GM18868 (cell line): ENCODE measurements at regions not wholly inside any gene's neighbourhood (a gene's known extent, or its start where the extent isn't known, plus 50 kb on each side); places are given as distances from the start of the nearest gene placed in this dataset.

Experiments
- ATAC-seq: cut with Tn5 transposase; IDR thresholded peaks from one replicate; pipeline ENCODE4 v1.9.1; 2021; ENCODE audit warnings: mild to moderate bottlenecking, moderate library complexity; ENCODE audit not compliant: unreplicated experiment

GRCh38 chr2:60297296-60298005 is 256.0 kb downstream of the BCL11A start:
- ATAC-seq = no peak

- peak; percentile 49 for ATAC-seq
These were observed 257.1 kb downstream of the BCL11A start for GRCh38 chr2:60296219-60296955.

DNA sequence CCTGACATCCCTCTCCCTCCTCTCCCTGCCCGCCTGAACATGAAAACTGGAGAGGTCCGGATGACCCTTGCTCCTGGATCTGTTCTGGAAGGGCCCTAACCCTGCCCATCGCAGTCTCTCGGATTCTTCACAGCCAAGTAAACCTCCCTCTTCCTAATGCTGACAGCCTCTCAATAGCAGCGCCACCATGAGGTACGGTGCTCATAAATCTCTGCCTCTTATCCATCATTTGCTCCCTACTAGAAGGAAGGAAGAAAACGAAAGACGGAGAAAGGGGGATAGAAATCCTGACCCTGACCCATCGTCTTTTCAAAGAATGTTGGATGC is 257.9 kb downstream of the BCL11A start:
- ATAC-seq = no peak

DNA sequence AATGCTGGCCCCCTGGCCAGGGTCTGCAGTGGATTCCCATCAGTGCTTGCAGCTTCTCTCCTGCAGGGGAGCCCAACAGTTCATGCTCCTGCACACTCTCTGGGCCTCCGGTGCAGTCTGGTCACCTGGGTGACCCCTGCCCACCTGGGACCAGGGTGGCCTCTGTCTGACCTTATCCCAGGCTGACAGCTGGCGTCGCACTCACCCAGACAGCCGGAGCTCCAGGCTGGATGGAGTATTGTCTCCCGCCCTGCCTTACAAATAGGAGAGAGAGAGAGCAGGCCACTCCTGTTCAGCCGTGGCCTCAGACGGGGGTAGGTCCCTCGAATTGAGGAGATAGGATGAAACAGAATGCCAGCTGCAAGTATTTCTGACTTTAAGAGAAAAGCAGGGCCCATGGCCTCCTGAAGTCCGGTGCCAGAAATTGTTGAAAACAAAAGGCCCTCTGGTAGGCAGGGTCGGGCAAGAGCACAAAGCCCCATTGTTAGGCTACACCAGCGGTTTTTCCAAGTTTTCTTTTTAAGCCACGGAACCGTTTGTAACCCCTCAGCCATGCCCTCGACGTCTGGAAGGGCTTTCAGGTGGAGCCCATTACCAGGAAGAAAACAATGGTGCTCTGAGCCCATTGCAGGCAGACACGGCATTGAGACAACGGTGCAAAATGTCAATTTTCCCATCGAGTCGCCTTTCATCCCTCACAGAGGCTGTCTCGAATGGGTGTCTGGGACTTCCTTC is 258.4 kb downstream of the BCL11A start:
- ATAC-seq = no peak

DNA sequence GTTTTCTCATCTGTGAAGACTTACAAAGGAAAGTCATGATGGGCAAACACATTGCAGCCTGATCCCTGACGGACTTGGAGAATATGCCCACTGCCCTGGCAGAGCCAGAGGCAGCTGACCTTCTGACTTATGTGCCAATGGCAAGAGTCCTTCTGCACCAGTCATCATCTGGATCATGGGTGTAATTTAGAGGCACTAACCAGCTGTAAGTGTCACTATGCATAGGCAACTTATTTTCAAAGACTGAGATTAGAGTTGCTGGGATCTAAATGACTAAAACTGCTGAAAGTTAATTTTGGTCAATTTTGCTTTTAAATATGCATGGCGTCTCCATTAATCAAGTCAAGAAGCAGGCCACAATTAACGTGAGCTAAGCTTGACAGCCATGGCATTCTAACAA is 261.2 kb downstream of the BCL11A start:
- peak; percentile 57 for ATAC-seq

DNA sequence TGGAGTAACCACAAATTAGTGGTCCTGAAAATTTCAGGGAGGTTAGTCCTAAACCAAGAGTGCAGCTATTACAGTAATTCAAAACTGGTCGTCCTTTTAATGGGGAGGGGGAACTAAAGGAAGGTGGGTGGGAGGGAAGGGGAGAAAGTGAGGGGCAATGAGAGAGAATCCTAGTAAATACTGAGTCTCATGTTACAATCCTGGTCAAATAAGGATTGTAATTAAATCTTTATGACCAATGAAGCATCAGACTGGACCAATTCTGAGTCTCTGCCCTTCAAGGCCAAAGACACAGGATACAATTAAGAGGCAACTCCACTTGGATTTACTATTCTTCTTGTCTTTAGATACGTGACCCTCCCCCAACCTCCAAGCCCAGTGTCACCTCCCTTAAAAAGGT is 262.9 kb downstream of the BCL11A start:
- ATAC-seq = no peak

DNA sequence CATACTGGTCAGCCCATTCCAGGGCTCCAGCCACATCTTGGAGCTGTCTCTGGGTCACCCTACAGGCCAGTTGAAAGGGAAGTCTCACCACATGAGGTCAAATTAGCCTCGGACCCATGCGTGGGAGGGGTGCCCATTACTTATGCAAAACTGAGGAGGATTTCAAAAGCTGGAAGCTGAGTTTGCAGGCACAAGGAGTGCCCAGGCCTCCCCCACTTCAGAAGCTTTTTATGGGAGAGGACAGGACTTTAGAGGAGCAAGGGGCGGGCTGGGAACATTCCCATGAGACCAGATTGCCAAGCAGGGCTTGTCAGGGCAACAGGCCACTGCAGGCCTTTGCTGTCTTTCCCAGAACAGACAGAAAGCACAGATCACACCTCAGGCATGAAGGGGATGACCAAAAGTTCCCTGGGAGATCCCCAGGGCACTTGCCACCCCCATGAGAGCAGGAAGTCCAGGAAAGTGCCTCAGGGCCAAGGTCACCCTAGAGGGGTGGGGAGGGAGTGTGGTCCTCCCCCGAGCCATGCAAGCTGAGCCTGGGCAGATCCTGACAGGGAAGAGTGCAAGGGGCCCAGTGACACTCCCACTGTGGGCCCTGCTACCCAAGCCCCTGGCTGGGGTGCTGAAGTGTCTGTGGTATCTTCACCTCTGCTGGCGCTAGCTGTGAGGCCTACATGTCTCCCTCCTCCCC is 267.7 kb downstream of the BCL11A start:
- ATAC-seq = peak; percentile 40

GRCh38 chr2:60283626-60284025 is 269.8 kb downstream of the BCL11A start:
- ATAC-seq = no peak

GRCh38 chr2:60282886-60283285 is 270.6 kb downstream of the BCL11A start:
- no peak for ATAC-seq

DNA sequence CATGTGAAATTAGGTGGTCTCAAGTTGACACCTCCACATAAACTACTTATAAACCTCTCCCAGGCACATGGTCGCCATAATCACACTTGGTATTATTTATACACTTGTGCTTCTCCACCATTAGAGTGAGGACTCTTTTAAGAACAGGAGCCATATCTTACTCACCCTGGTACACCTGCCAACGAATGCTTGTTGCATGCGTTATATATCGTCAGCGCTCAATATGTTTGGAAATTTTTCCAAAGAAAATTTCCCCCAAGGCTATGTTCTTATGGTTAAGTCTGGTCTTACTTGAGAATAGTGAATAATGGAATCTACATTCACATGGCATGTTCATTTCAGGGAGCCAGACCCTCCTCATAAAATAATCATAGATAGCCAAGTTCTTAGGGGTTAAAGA is 271.7 kb downstream of the BCL11A start:
- no peak for ATAC-seq

DNA sequence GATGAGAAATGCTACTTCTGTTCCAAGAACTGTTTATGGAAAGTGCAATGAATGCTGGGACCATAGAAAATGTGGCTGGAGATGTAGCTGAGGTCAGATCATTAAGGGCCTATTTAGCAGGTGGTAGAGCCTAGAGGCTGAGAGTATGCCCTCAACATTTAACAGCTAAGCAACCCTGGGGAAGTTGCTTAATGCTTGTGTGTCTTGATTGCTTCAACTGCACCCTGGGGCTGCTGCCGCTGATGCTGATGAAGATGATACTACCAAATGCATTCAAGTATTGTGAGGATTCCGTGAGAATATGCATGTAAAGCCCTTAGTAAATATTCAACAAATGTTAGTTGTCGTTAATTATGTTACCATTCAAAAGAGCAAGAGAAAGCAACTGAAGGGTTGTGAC is 273.2 kb downstream of the BCL11A start:
- no peak for ATAC-seq

DNA sequence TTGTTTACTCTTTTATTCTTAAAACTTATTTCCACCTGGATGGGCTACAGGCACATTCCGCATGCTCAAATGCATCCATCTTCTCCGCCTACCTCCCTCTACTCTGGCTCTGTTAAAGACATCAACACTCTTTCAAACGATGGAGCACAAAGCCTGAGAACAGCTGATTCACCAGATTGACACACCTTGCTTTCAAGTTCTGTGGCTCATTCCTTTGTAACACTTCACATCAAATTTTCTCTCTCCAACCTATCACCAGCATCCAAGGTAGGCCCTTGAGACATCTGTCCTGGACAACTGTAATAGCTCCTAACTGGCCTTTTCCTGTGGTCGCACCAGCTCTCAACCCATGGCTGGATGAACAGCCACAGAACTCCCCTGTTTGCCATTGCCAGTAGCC is 274.5 kb downstream of the BCL11A start:
- ATAC-seq = no peak

DNA sequence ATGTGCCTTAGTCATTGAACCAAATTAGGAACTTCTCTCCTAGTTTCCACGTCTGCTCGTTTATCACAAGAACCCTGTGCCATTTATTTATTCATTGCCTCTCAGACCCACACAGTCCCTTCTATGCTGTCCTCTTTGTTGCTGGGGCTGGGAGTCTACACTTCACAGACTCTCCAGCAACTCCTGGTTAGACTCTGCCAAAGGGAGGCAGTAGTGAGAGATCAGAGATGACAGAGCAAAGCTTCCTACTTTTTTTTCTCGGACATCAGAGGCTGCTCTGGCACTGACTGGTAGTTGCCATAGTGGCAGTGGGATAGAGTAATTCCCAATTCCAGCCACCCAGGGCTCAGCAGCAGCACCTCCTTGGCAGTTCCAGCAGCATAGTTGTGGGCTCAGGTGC is 277.5 kb downstream of the BCL11A start:
- ATAC-seq = no peak

- ATAC-seq = no peak
These were observed 279.6 kb downstream of the BCL11A start for GRCh38 chr2:60273836-60274235.

DNA sequence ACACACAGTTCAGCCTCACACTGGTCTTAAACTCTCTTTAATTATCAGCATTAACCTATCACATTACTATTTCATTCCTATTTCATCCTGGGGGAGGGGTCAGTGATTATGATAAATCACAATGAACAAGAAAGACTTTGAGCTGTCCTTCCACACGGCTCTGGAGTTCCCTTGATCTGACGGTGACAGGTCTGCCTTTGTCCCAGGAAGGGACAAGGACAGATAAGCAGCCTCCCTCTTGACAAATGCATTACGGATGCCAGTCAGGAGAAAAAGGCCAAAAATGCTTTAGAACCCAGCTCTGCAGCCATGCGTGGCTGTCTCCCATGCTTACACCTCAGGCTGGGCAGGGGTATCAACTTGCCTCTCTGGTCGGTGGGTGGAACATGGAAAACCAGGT is 281.7 kb downstream of the BCL11A start:
- no peak for ATAC-seq

- ATAC-seq = no peak
These were observed 282.3 kb downstream of the BCL11A start for GRCh38 chr2:60271131-60271530.

- no peak for ATAC-seq
These were observed 284.8 kb downstream of the BCL11A start for GRCh38 chr2:60268661-60269060.

DNA sequence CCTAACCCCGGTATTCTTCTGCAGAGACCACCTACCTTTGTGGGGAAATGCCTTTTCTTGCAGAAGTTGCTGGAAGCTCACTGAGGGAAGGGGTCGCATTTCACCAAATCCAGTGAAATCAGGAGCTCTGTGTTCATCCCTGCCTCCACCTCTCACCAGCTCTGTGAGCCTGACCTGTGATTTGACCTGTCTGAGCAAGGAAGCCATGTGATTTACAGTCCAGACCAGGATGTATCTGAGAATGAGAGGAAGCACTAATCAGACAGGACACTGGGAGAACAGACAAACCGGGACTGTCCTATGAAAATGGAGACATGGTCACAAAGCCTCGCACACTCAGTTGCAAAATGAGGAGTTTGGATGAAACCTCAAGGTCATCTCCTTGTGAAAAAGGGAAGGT is 285.4 kb downstream of the BCL11A start:
- ATAC-seq = no peak

- ATAC-seq = no peak
These were observed 286.3 kb downstream of the BCL11A start for GRCh38 chr2:60267122-60267521.

DNA sequence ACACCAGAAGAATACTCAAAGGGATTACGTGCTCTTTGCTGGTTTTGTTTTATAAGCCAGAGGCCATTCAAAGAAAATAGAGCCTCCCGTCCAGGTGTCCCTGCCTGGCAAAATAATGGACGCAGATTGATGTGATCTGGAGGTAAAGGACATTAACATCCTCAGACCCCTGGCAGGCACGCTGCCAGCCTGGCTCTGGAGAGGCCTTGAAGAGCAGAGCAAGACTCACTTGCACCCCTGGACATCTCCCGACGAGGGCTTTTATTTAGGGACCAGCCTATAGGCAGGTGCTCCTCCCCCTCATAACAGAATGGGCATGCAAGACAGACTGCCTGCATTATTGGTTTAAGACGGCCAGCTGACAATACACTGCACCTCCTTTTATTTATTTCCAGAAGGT is 291.3 kb downstream of the BCL11A start:
- ATAC-seq = no peak

GRCh38 chr2:60260639-60261296 is 292.7 kb downstream of the BCL11A start:
- no peak for ATAC-seq
